ENCODE measurements at regions not wholly inside any gene's neighbourhood (a gene's known extent, or its start where the extent isn't known, plus 50 kb on each side); places are given as distances from the start of the nearest gene placed in this dataset.

DNA sequence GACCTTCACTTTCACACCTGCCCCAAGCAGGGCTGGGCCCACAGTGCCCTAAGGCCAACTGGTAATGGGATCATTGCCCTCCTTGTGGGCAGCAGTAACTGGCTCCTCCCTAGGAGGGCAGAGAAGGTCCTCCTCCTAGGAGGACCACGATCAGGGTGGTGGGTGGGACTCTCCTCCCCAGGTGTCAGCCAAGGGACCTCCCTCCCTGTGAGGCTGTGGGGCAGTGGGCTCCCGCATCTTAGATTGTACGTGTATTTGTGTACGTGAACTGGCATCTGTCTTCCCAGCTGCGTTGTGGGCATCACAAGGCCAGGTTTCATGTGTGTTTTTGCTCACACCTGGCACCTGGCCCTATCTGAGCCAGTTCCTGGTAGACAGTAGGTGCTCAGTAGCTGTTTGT, 111.8 kb downstream of the SOX1 start:
- Histone ChIP-seq H4K20me1 (replicated peaks; ENCODE audit: insufficient read depth) (no peaks in the 10 kb centered on the region), H3K4me2 (no peak overlapping the region), H3K79me2 (replicated peaks; ENCODE audit: insufficient read depth) (no peaks in the 10 kb centered on the region), H3K9me2 (ENCODE audit: insufficient read depth) (no peaks in the 10 kb centered on the region), H3K36me3 (ENCODE audit: insufficient read depth) (no peaks in the 10 kb centered on the region), H3K4me1 (ENCODE audit: insufficient read depth) (no peaks in the 10 kb centered on the region), H3K27ac (ENCODE audit: low read depth) (no peak overlapping the region), H3K4me3 (no peak overlapping the region), H3K27me3 (ENCODE audit: insufficient read depth) (no peaks in the 10 kb centered on the region), H3F3A (replicated peaks; ENCODE audit: low read depth) (no peaks in the 10 kb centered on the region), H2AFZ (no peak overlapping the region)
- Mint-ChIP-seq H3K27ac (no peak overlapping the region), H3K4me3 (no peak overlapping the region), H3K36me3 (ENCODE audit: low read depth) (no peaks in the 10 kb centered on the region), H3K4me1 (peaks cover 10% of the 10 kb centered on the region), H3K9me3 (peaks cover 8% of the 10 kb centered on the region), H3K27me3 (ENCODE audit: insufficient read depth, low read depth, poor library complexity) (peaks cover 12% of the 10 kb centered on the region)
- DNase-seq (ENCODE audit: low spot score): no peak
- TF ChIP-seq, protein P1, sequence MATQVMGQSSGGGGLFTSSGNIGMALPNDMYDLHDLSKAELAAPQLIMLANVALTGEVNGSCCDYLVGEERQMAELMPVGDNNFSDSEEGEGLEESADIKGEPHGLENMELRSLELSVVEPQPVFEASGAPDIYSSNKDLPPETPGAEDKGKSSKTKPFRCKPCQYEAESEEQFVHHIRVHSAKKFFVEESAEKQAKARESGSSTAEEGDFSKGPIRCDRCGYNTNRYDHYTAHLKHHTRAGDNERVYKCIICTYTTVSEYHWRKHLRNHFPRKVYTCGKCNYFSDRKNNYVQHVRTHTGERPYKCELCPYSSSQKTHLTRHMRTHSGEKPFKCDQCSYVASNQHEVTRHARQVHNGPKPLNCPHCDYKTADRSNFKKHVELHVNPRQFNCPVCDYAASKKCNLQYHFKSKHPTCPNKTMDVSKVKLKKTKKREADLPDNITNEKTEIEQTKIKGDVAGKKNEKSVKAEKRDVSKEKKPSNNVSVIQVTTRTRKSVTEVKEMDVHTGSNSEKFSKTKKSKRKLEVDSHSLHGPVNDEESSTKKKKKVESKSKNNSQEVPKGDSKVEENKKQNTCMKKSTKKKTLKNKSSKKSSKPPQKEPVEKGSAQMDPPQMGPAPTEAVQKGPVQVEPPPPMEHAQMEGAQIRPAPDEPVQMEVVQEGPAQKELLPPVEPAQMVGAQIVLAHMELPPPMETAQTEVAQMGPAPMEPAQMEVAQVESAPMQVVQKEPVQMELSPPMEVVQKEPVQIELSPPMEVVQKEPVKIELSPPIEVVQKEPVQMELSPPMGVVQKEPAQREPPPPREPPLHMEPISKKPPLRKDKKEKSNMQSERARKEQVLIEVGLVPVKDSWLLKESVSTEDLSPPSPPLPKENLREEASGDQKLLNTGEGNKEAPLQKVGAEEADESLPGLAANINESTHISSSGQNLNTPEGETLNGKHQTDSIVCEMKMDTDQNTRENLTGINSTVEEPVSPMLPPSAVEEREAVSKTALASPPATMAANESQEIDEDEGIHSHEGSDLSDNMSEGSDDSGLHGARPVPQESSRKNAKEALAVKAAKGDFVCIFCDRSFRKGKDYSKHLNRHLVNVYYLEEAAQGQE (IDR thresholded peaks at IDR 0.05; ENCODE audit: unreplicated experiment): no peak
- no peak for ATAC-seq

DNA sequence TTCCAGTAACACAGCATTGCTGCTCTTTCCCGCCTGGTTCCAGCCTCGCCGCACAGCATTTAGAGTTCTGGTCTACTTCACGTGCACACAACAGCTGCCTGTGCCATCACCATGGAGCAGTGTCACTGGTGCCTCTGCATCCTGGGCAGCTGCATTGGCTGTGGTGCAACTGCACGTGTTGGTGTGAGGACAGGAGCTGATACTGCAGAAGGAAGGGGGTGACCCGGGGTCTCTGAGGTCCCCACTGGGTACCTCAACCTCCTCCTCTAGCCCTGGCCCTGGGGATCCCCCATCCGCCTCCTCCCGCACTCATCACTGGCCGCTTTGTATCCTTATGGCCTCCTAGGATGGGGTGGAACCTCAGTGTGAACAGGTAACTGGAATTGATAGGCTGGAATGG, 112.5 kb downstream of the SOX1 start:
- Histone ChIP-seq H3F3A (replicated peaks; ENCODE audit: low read depth) (no peaks in the 10 kb centered on the region), H3K4me3 (no peak overlapping the region), H3K79me2 (replicated peaks; ENCODE audit: insufficient read depth) (no peaks in the 10 kb centered on the region), H3K27ac (ENCODE audit: low read depth) (no peak overlapping the region), H3K9me2 (ENCODE audit: insufficient read depth) (no peaks in the 10 kb centered on the region), H3K36me3 (ENCODE audit: insufficient read depth) (no peaks in the 10 kb centered on the region), H3K4me1 (ENCODE audit: insufficient read depth) (no peaks in the 10 kb centered on the region), H4K20me1 (replicated peaks; ENCODE audit: insufficient read depth) (no peaks in the 10 kb centered on the region), H3K4me2 (no peak overlapping the region), H3K27me3 (ENCODE audit: insufficient read depth) (no peaks in the 10 kb centered on the region), H2AFZ (no peak overlapping the region)
- DNase-seq (ENCODE audit: low spot score): no peak
- H3K27ac Mint-ChIP-seq: no peak overlapping the region
- H3K4me1 Mint-ChIP-seq: peaks cover 10% of the 10 kb centered on the region
- peaks cover 12% of the 10 kb centered on the region for H3K27me3 Mint-ChIP-seq (ENCODE audit: insufficient read depth, low read depth, poor library complexity)
- no peak overlapping the region for H3K4me3 Mint-ChIP-seq
- 0 out of 3 replicates have a peak, but pooled peaks cover 2% of the 10 kb centered on the region for H3K9me3 Mint-ChIP-seq
- H3K36me3 Mint-ChIP-seq (ENCODE audit: low read depth): no peaks in the 10 kb centered on the region
- ATAC-seq: no peak
- TF ChIP-seq EZH2 (IDR thresholded peaks at IDR 0.05; ENCODE audit: low read depth, unreplicated experiment) (no peak), ZNF114 (CRISPR knock-in tag; IDR thresholded peaks at IDR 0.05) (no peak), CREB1 (CRISPR knock-in tag; IDR thresholded peaks at IDR 0.05; ENCODE audit: low read depth) (no peak), NANOG (IDR thresholded peaks at IDR 0.05; ENCODE audit: borderline replicate concordance) (no peak), EZH2phosphoT487 (IDR thresholded peaks at IDR 0.05; ENCODE audit: unreplicated experiment) (no peak), POLR2AphosphoS5 (IDR thresholded peaks at IDR 0.05; ENCODE audit: low read depth) (no peak)
- TF ChIP-seq, protein P2, sequence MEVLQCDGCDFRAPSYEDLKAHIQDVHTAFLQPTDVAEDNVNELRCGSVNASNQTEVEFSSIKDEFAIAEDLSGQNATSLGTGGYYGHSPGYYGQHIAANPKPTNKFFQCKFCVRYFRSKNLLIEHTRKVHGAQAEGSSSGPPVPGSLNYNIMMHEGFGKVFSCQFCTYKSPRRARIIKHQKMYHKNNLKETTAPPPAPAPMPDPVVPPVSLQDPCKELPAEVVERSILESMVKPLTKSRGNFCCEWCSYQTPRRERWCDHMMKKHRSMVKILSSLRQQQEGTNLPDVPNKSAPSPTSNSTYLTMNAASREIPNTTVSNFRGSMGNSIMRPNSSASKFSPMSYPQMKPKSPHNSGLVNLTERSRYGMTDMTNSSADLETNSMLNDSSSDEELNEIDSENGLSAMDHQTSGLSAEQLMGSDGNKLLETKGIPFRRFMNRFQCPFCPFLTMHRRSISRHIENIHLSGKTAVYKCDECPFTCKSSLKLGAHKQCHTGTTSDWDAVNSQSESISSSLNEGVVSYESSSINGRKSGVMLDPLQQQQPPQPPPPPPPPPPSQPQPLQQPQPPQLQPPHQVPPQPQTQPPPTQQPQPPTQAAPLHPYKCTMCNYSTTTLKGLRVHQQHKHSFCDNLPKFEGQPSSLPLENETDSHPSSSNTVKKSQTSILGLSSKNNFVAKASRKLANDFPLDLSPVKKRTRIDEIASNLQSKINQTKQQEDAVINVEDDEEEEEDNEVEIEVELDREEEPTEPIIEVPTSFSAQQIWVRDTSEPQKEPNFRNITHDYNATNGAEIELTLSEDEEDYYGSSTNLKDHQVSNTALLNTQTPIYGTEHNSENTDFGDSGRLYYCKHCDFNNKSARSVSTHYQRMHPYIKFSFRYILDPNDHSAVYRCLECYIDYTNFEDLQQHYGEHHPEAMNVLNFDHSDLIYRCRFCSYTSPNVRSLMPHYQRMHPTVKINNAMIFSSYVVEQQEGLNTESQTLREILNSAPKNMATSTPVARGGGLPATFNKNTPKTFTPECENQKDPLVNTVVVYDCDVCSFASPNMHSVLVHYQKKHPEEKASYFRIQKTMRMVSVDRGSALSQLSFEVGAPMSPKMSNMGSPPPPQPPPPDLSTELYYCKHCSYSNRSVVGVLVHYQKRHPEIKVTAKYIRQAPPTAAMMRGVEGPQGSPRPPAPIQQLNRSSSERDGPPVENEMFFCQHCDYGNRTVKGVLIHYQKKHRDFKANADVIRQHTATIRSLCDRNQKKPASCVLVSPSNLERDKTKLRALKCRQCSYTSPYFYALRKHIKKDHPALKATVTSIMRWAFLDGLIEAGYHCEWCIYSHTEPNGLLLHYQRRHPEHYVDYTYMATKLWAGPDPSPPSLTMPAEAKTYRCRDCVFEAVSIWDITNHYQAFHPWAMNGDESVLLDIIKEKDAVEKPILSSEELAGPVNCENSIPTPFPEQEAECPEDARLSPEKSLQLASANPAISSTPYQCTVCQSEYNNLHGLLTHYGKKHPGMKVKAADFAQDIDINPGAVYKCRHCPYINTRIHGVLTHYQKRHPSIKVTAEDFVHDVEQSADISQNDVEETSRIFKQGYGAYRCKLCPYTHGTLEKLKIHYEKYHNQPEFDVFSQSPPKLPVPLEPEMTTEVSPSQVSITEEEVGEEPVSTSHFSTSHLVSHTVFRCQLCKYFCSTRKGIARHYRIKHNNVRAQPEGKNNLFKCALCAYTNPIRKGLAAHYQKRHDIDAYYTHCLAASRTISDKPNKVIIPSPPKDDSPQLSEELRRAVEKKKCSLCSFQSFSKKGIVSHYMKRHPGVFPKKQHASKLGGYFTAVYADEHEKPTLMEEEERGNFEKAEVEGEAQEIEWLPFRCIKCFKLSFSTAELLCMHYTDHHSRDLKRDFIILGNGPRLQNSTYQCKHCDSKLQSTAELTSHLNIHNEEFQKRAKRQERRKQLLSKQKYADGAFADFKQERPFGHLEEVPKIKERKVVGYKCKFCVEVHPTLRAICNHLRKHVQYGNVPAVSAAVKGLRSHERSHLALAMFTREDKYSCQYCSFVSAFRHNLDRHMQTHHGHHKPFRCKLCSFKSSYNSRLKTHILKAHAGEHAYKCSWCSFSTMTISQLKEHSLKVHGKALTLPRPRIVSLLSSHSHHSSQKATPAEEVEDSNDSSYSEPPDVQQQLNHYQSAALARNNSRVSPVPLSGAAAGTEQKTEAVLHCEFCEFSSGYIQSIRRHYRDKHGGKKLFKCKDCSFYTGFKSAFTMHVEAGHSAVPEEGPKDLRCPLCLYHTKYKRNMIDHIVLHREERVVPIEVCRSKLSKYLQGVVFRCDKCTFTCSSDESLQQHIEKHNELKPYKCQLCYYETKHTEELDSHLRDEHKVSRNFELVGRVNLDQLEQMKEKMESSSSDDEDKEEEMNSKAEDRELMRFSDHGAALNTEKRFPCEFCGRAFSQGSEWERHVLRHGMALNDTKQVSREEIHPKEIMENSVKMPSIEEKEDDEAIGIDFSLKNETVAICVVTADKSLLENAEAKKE (CRISPR knock-in tag; IDR thresholded peaks at IDR 0.05): no peak
- TF ChIP-seq, protein P3, sequence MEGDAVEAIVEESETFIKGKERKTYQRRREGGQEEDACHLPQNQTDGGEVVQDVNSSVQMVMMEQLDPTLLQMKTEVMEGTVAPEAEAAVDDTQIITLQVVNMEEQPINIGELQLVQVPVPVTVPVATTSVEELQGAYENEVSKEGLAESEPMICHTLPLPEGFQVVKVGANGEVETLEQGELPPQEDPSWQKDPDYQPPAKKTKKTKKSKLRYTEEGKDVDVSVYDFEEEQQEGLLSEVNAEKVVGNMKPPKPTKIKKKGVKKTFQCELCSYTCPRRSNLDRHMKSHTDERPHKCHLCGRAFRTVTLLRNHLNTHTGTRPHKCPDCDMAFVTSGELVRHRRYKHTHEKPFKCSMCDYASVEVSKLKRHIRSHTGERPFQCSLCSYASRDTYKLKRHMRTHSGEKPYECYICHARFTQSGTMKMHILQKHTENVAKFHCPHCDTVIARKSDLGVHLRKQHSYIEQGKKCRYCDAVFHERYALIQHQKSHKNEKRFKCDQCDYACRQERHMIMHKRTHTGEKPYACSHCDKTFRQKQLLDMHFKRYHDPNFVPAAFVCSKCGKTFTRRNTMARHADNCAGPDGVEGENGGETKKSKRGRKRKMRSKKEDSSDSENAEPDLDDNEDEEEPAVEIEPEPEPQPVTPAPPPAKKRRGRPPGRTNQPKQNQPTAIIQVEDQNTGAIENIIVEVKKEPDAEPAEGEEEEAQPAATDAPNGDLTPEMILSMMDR (conservative IDR thresholded peaks at IDR 0.05; ENCODE audit: low read depth in 2 of 2): no peak
- TF ChIP-seq, protein P4, sequence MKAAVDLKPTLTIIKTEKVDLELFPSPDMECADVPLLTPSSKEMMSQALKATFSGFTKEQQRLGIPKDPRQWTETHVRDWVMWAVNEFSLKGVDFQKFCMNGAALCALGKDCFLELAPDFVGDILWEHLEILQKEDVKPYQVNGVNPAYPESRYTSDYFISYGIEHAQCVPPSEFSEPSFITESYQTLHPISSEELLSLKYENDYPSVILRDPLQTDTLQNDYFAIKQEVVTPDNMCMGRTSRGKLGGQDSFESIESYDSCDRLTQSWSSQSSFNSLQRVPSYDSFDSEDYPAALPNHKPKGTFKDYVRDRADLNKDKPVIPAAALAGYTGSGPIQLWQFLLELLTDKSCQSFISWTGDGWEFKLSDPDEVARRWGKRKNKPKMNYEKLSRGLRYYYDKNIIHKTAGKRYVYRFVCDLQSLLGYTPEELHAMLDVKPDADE (IDR thresholded peaks at IDR 0.05): no peak

Measured in GM23338 (cell line).